ENCODE measurements at regions not wholly inside any gene's neighbourhood (a gene's known extent, or its start where the extent isn't known, plus 50 kb on each side); places are given as distances from the start of the nearest gene placed in this dataset.

GRCh38 chr10:83834096-83834495 is 305.2 kb upstream of the GHITM start:
- no peak for DNase-seq (ENCODE audit: low read depth, low spot score)
- no peaks in the 10 kb centered on the region for H3K27me3 Mint-ChIP-seq (ENCODE audit: low read depth)
- H3K27ac Mint-ChIP-seq (ENCODE audit: unreplicated experiment): no peak overlapping the region
- H3K36me3 Mint-ChIP-seq (ENCODE audit: low read depth): no peaks in the 10 kb centered on the region
- no peak for TF ChIP-seq CTCF (conservative IDR thresholded peaks at IDR 0.05)
- no peaks in the 10 kb centered on the region for H3K9me3 Mint-ChIP-seq
- H3K4me1 Mint-ChIP-seq: no peaks in the 10 kb centered on the region
- no peak overlapping the region for H3K4me3 Mint-ChIP-seq

GRCh38 chr10:83835945-83836745 is 303.2 kb upstream of the GHITM start:
- DNase-seq (ENCODE audit: low read depth, low spot score): no peak
- Mint-ChIP-seq H3K4me3 (no peak overlapping the region), H3K36me3 (ENCODE audit: low read depth) (no peaks in the 10 kb centered on the region), H3K27me3 (ENCODE audit: low read depth) (no peaks in the 10 kb centered on the region), H3K4me1 (no peaks in the 10 kb centered on the region), H3K27ac (ENCODE audit: unreplicated experiment) (no peak overlapping the region), H3K9me3 (peaks cover 3% of the 10 kb centered on the region)
- no peak for TF ChIP-seq CTCF (conservative IDR thresholded peaks at IDR 0.05)

- Mint-ChIP-seq H3K27ac (ENCODE audit: unreplicated experiment) (no peak overlapping the region), H3K4me3 (no peak overlapping the region), H3K27me3 (ENCODE audit: low read depth) (no peaks in the 10 kb centered on the region), H3K9me3 (peaks cover 4% of the 10 kb centered on the region), H3K36me3 (ENCODE audit: low read depth) (no peaks in the 10 kb centered on the region), H3K4me1 (no peaks in the 10 kb centered on the region)
- no peak for DNase-seq (ENCODE audit: low read depth, low spot score)
- no peak for TF ChIP-seq CTCF (conservative IDR thresholded peaks at IDR 0.05)
Measured at GRCh38 chr10:83848677-83849076, 290.6 kb upstream of the GHITM start.

GRCh38 chr10:83849150-83849549 is 290.2 kb upstream of the GHITM start:
- no peaks in the 10 kb centered on the region for H3K27me3 Mint-ChIP-seq (ENCODE audit: low read depth)
- no peak for DNase-seq (ENCODE audit: low read depth, low spot score)
- no peak overlapping the region for H3K4me3 Mint-ChIP-seq
- H3K9me3 Mint-ChIP-seq: peaks cover 4% of the 10 kb centered on the region
- H3K27ac Mint-ChIP-seq (ENCODE audit: unreplicated experiment): no peak overlapping the region
- TF ChIP-seq CTCF (conservative IDR thresholded peaks at IDR 0.05): no peak
- no peaks in the 10 kb centered on the region for H3K4me1 Mint-ChIP-seq
- no peaks in the 10 kb centered on the region for H3K36me3 Mint-ChIP-seq (ENCODE audit: low read depth)

- H3K4me1 Mint-ChIP-seq: no peaks in the 10 kb centered on the region
- no peaks in the 10 kb centered on the region for H3K27me3 Mint-ChIP-seq (ENCODE audit: low read depth)
- TF ChIP-seq CTCF (conservative IDR thresholded peaks at IDR 0.05): no peak
- DNase-seq (ENCODE audit: low read depth, low spot score): no peak
- H3K36me3 Mint-ChIP-seq (ENCODE audit: low read depth): no peaks in the 10 kb centered on the region
- H3K4me3 Mint-ChIP-seq: no peak overlapping the region
- H3K27ac Mint-ChIP-seq (ENCODE audit: unreplicated experiment): no peak overlapping the region
- peaks cover 4% of the 10 kb centered on the region for H3K9me3 Mint-ChIP-seq
Measured at GRCh38 chr10:83852146-83852545, 287.2 kb upstream of the GHITM start.
